HG03159 (cell line): ENCODE measurements at regions not wholly inside any gene's neighbourhood (a gene's known extent, or its start where the extent isn't known, plus 50 kb on each side); places are given as distances from the start of the nearest gene placed in this dataset.

ENCODE experiments used
- ATAC-seq: cut with Tn5 transposase; IDR thresholded peaks from one replicate; pipeline ENCODE4 v1.9.1; 2021; ENCODE audit warnings: mild to moderate bottlenecking, moderate library complexity; ENCODE audit not compliant: unreplicated experiment

- no peak for ATAC-seq
These were observed 152.2 kb downstream of the OPN5 start for GRCh38 chr6:47934023-47934422.

DNA sequence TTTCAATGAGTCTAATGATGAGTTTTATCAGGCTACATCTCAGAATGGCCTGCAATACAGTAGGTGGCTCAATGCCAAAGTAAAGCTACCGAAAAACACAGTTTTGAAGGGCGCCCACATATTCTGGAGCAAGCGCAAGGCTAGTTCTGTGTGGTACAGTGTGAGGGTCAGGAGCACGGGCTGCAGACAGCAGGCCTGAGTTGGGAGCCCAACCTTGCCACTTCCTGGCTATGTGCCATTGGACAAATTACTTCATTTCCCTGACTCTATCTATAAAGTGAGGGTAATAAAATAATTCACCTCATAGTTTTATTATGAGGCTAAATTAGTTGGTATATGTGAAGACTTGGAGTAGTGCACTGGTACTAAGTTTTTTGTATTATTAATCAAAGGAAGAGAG lies 150.7 kb downstream of the OPN5 start:
- ATAC-seq = no peak

- ATAC-seq = no peak
These were observed 142.2 kb downstream of the OPN5 start for GRCh38 chr6:47924001-47924400.

GRCh38 chr6:47922391-47922790 lies 140.6 kb downstream of the OPN5 start:
- no peak for ATAC-seq

DNA sequence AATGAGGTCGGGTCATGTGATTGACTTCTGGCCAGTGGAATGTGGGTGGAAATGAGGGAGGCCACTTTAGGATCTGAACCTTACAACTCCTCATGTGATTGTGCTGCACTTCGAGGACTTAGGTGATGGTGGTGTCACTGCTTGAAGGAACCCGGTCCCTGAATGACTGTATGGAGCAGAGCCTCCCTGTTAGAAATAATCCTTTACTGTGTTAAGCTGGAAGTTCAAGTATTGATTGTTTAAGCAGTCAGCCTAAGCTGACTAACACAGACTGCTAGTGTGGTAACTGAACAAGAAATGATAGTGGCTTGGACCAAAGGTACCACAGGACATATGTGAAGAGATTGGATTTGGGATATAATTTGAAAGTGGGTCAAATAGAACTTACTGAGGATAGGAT lies 138.0 kb downstream of the OPN5 start:
- no peak for ATAC-seq

GRCh38 chr6:47917811-47918210 lies 136.0 kb downstream of the OPN5 start:
- ATAC-seq = no peak

DNA sequence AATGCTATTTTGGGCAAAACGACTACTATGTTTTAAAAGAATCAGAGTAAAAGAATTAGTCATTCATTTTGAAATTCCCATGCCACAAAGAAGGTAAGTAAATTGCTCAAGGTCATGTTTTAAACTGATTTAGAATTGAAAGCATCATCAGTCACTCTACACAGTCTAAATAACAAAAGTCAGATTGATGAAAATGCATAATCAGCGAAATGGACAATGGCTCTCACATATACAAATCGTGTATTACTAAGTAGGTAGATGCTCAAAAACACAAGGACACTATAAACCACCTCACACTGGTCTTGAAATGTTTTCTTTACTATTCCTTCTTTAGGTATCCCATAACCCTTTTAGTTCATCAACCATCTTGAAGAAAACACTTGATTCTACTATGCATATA lies 135.4 kb downstream of the OPN5 start:
- ATAC-seq = no peak

DNA sequence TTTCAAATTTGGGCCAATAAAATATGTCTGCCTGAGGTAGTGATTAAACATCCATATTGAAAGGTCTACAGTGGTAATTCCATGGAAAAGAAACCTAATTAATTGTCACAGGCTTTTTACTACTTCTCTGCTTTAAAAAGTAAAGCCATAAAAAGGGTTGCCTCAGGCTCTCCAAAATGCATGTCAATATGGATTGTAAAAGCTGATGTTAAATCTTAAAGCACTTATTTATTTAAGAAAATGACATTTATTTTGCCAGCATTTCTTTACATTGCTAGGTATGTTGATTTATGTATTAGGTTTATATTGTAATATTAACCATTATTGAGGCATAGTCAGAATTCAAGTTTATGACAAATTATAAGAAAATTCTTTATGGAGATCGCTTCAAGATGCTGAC lies 133.2 kb downstream of the OPN5 start:
- no peak for ATAC-seq

DNA sequence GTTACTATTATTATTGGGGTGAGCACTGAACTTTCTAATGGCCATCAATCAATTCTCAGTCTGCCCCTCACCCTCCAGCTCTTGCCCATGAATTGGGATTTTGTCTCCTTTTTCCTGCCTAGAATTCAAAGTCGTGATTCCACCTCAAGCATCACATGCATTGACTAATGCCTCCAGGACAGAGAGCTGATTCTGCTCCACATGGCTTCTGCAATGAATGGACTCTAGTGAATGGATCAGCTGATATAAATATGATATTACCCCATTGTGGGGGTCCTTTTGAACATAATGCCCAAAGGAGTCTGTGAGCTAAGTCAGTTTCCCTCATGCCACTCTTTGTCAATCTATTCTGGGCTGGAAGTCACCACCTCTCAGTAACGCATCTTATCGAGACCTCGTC lies 126.4 kb downstream of the OPN5 start:
- ATAC-seq = no peak

DNA sequence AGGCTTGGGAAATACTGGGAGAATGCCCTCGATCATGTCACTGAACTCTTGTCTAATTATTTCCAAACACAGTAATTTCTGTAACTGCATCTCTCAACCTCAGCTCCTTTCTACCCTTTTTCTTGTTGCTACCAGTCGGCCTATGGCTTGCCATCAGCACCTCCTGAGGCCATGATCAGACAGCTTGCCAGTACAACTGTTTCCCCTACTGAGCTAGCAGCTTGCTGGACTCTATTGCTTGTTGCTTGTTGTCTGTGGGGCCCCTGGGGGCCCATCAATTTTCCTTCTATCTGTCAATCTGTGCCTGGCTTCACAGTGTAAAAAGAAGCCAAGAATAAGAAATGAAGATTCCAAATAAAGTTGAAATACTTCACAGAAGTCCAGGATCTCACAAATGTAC lies 123.9 kb downstream of the OPN5 start:
- ATAC-seq = no peak

GRCh38 chr6:47897247-47897646 lies 115.4 kb downstream of the OPN5 start:
- no peak for ATAC-seq

DNA sequence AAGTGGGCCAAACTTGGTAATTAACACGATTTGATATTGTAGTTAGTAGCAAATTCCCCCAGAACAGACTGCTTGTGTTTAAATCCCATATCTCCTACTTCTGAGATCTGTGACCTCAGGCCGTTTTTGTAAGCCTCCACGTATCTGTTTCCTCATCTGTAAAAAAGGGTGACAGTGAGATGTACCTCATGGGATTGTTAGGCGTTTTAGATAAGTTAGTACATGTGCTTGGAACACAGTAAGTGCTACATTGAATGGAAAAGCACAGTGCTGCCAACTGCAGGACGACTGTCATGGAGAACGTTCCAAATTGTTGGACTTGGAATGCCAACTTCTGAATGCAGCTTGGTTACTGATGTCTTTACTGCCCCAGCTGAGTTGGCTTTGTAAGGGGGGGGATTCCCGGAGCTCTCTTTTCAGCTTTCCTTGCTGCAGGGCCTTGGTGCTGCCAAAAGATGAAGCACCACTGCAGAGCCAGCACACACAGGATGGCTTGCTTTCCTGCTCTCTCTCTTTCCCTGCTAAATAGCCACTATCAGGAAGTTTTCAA lies 108.6 kb downstream of the OPN5 start:
- ATAC-seq = no peak

DNA sequence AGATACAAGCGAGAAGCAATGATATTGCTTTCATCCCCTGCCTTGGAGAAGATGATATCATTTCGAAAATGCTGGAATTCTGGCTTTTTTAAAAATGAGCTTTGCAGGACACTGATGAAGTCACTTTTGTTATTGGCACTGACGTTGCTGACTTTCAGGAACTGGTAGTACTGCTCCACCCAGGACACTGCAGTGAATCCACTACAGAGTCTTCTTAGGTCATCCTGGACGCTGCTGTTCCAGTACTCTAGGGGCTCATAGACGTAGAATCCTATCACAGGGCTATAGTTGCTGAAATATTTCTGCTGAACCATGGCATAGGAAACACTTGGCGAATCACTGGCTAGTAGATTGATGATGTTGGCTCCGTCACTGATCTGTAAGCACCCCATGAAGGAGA lies 97.2 kb downstream of the OPN5 start:
- no peak for ATAC-seq
